Stimulated activated CD8-positive, alpha-beta memory T cell treated with anti-CD3 and anti-CD28 coated beads, Interleukin-15, amount 100 ng/mL, for 48 hours (primary cell): ENCODE measurements at regions not wholly inside any gene's neighbourhood (a gene's known extent, or its start where the extent isn't known, plus 50 kb on each side); places are given as distances from the start of the nearest gene placed in this dataset.
"Not testable (repeated sequence)": the region's sequence is repeated elsewhere in the genome, so short reads cannot be mapped to it uniquely, and the experiment has no call there.

Source experiments
- DNase-seq, 2 donors: peaks; one replicate each; pipeline ENCODE4 v3.0.0-alpha.2; 2020; ENCODE audit warnings: low read depth in 2 of 2

DNA sequence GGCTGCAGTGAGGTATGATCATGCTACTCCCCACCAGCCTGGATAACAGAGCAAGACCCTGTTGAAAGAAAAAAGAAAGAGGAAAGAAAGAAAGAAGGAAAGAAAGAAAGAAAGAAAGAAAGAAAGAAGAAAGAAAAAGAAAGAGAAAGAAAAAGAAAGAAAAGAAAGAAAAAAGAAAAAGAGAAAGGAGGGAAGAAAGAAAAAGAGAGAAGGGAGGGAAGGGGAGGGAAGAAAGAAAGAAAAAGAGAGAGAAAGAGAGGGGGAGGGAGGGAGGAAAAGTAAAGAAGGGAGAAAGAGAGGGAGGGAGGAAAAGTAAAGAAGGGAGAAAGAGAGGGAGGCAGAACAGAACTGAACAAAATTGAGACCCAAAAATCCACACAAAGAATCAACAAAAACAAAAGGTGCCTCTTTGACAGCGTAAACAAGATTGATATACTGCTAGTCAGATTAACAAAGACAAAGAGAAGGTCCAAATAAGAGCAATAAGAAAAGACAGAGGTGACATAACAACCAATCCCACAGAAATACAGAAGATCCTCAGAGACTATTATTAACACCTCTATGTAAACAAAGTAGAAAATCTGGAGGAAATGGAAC is 293.9 kb upstream of the AMIGO2 start:
- DNase-seq: no peak

DNA sequence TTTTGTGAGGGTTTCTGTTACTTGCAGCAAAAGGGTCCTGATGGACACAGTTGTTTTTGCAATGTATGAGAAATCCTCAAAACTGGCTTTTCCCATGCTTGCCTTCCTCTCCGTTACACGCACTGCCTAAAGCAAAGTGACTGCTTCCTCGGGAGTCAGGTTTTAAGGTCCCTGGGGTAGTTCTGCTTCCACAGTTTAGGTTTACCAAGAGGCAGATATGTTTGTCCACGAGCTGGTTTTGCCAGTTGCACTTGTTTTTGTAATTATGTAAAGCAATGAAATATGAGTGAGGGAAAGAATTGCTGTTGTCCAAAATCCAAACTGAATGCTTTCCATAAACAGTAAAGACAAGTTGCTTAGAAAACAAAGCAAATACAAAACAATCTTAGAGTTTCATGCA is 290.7 kb upstream of the AMIGO2 start:
- DNase-seq: no peak

DNA sequence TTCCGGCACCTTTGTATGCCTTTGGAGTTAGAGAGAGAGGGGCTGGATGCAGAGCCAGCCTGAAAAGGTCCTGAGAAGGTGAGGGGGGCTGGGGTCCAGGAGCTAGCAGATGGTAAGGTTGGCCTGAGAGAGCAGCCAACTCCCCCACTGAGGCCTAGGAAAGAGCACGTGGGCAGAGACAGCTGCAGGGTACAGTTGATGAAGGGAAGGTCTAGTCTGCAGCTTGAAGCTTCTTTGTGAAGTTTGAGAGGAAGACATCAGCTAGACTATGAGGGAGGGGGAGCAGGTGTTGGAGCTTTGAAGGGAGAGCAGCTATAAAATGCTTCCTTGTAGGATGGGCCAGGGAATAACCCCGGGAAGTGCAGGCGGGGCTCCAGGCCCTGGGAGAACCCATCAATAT is 289.3 kb upstream of the AMIGO2 start:
- no peak for DNase-seq

DNA sequence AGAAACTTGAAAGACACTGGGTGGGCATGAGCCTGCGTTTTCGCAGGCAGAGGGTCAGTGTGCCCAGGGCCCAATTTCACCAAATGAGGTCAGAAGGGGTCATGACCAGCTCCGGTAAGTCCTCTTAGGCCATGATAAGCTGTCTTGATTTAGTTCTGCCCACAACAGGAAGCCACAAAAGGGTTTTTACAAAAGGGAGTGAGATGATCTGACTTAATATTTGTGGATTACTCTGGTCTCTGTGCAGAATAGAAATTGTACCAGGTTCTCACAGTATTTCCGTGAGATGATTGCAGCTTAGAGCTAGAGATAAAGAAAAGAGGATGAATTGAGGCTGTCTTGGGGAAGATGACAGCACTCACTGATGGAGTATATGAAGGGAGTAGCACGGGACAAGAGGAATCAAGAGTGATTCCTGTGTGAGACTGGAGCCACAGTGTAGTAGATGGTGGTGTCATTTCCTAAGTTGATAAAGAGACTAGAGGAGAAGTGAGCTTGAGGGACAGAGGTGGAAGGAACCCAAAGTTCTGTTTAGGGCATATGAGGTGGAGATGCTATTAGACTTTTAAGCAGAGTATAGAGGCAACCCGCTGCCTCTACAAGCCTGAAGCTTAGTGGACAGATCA is 288.3 kb upstream of the AMIGO2 start:
- no peak for DNase-seq

DNA sequence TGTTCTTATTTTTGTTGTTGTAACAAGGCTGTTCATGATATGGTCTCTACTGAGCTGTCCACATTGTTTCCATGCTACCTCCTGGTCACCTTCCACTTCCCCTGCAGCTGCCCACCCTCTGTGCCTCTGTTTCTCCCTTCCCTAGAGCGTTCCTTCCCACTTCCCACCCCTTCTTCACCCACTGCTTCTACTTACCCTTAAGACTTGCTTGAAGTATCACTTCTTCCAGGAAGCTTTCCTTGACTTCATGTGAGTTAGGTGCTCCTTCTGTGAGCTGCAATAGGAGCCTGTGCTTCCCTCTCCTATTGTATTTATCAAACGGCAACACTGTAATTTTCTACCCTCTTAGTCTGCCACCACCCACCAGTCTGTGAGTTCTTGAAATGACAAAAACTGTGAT is 286.8 kb upstream of the AMIGO2 start:
- no peak for DNase-seq

DNA sequence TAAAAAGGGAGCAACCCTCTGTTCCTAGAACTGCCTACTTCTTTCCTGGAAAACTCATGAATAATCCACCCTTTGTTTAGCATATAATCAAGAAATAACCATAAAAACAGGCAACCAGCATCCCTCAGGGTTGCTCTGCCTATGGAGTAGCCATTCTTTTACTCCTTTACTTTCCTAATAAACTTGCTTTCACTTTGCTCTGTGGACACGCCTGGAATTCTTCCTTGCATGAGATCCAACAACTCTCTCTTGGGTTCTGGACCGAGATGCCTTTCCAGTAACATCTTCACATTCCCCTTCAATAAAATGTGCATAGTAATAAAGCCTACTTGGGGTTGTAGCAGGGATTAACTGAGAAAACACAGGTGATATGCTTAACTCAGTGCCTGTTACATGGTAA is 286.4 kb upstream of the AMIGO2 start:
- DNase-seq: no peak

DNA sequence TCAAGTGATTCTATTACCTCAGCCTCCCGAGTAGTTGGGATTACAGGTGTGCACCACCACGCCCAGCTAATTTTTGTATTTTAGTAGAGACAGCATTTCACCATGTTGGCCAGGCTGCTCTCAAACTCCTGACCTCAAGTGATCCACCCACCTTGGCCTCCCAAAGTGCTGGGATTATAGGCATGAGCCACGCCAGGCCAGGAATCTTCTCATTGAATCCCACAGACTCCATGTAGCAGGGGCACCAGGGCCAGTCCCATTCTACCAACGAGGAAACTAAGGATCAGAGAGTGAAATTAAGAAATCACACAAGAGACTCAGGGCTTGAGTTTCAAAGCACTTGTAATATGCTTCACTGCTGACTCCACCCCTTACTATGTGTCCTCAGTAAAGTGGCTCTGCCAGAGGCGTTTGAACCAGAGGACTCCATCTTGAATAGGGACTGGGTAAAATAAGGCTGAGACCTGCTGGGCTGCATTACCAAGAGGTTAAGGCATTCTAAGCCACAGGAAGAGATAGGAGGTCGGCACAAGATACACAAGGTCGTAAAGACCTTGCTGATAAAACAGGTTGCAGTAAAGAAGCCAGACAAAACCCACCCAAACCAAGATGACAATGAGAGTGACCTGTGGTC is 285.8 kb upstream of the AMIGO2 start:
- DNase-seq: not testable (repeated sequence)

DNA sequence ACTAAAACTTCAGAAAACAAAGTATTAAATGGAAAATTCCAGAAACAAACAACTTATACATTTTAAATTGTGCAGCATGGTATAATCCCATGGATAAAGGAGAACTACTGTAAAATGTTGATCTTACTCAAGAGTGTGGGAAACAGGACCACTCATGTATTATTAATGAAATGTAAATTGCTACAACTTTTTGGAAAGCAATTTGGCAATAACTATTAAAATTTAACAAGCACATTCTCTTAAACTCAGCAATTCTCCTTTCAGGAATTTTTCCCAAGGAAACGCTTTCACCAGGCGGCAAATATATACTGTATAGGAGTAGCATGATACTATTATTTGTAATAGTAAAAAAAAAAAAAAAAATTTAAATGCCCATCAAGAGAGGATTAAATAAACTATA is 284.5 kb upstream of the AMIGO2 start:
- DNase-seq: no peak

DNA sequence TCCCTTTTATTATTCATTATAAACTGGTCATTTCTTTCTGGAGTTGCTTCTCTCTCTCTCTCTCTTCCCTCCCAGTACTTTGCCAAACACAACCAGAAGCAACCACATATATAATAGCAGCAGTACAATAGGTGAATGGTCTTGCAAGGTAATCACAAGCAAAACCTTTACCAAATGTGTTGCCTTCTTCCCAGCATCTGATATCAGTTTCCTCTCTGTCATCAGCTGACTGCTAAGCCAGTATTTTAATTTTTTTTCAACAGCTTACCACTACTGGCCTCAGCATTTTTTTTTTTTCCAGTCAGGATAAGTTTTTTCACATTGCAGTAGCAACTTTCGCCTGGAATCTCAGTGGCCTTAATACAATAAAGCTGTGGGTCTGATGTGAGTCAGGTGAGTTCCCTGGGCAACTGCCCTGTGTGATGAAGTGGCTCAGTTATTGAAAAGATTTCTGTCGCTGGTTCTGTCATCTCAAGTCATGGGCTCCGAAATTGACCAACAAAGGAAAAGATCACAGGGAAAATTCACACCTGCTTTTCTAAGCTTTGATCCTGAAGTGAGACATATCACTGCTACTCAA is 282.5 kb upstream of the AMIGO2 start:
- no peak for DNase-seq

DNA sequence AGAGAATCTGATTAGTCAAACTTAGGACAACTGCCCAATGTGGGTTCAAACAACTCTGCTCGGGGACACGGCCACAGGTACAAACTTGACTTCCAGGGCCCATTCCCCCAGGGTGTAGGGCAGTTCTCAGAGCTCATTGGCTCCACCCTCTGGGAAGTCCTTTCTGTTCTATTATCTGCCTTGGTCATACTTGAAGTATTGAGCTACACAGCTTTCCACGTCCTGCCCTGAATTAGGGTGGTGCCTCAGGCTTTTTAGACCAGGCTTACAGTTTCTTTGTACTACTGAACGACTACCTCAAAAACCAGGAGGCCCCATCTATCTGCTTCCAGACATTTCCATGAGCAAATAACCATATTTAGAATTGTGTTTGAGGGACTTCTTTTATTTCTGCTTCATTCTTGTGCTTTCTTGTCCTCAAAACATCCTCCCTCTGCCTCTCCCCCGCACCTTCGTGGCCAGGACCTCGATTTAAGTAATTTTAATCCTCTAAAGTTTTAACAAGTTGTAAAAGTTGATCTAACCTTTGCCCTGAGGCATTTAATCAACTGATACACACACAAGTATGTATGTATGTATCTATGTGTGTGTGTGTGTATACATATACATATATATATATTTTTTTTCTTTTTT is 281.7 kb upstream of the AMIGO2 start:
- DNase-seq: peak in 1 of 2 donors; percentile 33

DNA sequence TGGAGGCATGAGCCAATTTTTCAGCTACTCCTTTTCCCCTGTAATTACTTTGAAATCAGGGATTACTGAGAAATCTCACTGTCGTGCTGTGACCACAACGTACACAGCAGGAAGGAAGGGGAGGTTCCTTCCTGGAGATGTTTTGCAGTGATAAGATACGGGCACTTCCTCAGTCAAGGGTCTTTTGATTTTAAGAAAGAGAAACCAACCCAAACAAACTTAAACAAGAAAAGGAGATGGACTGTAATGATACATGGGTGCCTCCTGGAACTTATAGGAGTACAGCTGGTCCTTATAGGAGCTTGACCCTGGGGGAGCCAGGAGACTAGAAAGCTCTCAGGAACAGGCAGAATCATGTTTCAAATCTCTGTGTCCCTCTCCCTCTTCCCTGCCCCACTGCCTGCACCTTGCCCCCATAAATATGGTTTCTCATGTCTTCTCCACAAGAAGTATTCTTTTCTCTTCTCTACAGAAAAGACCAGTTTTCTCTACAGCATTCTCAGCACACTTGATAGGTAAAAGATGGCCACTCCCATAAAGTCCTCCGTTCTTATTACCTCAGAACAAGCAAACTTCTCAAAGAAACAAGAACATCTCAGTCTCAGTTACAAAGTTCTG is 281.1 kb upstream of the AMIGO2 start:
- DNase-seq: no peak

DNA sequence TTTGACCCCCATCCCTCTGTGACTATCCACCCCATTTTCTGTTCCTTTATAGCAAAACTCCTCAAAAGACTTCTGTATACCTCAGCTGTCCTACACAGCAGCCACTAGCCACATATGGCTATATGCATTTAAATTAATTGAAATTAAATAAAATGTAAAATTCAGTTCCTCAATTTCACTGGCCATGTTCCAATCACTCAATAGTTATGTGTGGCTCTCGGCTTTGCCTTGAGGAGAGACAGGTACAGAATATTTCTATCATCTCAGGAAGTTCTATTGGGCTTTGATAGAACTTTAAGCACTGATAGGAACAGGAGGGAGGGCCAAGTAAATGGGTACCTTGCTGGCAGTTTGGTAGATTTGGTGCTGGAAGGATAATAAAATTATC is 280.3 kb upstream of the AMIGO2 start:
- DNase-seq: no peak

DNA sequence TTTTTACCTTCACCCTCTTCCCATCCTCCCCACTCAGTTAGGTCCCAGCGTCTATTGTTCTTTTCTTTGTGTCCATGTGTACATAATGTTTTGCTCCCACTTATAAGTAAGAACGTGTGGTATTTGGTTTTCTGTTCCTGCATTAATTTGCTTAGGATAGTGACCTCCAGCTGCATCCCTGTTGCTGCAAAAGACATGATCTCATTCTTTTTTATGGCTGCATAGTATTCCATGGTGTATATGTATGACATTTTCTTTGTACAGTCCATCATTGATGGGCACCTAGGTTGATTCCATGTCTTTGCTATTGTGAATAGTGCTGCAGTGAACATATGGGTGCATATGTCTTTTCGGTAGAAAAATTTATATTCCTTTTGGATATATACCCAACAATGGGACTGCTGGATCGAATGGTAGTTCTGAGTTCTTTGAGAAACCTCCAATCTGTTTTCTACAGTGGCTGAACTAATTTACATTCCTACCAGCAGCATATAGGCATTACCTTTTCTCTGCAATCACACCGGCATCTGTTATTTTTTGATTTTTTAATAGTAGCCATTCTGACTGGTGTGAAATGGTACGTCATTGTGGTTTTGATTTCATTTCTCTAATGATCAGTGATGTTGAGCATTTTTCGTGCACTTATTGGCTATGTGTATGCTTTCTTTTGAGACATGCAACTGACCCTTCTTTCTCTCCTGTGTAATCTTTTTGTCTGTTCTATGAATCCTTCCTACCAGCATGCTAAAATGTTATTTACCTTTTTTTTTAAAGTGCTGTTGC is 279.7 kb upstream of the AMIGO2 start:
- no peak for DNase-seq

DNA sequence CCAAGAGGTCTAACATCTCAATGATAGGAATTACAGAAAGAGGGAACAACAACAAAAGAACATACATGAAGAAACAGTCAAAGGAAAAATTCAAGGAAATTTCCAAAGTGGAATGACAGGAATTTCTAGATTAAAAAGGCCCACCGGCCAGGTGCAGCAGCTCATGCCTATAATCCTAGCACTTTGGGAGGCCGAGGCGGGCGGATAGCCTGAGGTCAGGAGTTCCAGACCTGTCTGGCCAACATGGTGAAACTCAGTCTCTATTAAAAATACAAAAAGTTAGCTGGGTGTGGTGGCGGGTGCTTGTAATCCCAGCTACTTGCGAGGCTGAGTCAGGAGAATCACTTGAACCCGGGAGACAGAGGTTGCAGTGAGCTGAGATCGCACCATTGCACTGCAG is 277.2 kb upstream of the AMIGO2 start:
- DNase-seq: not testable (repeated sequence)

DNA sequence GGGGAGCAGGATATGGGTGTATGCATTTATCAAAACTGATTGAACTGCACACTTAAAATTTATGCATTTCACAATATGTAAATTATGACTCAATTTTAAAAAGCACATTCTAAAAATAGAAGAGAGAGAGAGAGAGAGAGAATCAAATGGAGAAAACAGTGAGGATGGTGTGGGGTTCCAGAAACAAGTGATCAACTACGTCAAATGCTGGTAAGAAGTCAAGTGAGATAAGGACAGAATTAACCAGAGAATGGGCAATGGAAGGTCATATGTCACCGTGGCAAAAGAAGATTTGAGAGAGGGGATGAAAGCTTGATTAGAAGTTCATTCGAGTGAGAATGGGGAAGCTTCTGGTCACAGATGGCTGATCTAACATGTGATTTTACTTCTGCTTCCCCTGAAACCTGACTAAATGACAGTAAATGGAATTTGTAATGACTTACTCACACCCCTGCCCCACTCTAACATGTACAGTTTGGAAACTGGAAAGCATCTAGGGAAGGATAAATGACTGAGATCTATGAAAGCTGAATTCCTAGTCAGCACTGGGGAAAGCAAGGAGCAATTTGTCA is 276.5 kb upstream of the AMIGO2 start:
- no peak for DNase-seq

DNA sequence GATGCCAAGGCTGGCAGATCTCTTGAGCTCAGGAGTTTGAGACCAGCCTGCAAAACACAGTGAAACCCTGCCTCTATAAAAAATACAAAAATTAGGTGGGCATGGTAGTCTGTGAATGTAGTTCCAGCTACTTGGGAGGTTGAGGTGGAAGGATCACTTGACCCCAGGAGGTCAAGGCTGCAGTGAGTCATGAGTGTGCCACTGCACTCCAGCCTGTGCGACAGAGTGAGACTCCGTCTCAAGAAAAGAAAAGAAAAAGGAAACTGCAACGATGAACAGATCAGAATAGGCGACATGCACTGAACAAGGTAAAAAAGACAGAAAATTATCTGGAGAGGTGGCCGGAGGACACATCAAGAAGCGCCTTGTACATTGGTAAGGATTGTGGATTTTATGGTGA is 273.7 kb upstream of the AMIGO2 start:
- no peak for DNase-seq

DNA sequence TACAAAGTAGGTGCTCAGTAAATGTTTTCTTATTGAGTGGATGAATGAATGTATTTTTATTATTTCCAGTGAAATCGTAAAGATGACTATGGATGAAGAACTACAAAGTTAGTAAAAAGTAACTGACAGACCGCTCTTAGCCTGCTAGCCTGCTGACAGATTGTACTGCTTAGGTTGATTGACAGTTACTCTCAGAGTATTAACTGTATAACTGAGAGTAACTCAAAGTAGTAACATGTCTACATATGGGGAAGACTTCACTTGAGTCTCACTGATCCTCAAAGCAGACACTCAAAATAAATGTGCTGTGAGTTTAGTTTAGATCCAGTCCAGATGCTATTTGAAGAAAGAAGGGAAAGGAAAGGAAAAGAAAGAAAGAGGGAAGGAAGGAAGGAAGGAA is 272.3 kb upstream of the AMIGO2 start:
- DNase-seq: no peak

DNA sequence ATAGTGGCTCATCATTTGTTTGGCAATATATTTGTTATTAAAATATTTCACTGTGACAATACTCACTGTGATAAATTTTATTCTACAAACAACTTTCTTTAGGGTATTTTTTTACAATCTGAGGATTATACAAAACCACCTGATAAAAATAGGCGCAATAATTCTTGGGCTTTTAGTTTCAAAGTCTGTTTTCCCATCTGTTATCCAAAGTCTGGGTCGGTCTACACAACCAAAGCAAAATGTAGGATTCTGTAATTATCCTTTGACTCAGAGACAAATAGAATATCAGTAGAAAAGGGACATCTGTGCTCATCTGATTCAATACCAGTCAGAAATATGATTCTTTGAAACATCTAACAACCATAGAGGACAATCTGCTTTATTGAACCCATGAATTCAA is 271.8 kb upstream of the AMIGO2 start:
- DNase-seq: no peak

DNA sequence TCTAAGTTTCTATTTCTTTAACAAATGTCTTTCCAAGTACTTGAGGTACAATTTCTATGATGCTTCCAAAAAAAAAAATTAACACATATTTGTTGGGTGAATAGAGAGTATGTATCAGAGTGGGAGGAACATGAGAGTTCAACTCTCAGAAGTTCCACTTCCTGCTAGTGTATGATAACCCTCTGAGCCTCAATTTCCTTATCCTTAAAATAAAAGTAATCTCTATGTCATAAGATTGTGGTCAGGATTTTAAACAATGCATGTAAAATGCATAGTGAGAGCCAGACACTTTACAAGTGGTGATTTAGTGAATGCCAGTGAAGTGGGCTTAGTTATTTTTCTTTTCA is 270.3 kb upstream of the AMIGO2 start:
- DNase-seq: no peak

DNA sequence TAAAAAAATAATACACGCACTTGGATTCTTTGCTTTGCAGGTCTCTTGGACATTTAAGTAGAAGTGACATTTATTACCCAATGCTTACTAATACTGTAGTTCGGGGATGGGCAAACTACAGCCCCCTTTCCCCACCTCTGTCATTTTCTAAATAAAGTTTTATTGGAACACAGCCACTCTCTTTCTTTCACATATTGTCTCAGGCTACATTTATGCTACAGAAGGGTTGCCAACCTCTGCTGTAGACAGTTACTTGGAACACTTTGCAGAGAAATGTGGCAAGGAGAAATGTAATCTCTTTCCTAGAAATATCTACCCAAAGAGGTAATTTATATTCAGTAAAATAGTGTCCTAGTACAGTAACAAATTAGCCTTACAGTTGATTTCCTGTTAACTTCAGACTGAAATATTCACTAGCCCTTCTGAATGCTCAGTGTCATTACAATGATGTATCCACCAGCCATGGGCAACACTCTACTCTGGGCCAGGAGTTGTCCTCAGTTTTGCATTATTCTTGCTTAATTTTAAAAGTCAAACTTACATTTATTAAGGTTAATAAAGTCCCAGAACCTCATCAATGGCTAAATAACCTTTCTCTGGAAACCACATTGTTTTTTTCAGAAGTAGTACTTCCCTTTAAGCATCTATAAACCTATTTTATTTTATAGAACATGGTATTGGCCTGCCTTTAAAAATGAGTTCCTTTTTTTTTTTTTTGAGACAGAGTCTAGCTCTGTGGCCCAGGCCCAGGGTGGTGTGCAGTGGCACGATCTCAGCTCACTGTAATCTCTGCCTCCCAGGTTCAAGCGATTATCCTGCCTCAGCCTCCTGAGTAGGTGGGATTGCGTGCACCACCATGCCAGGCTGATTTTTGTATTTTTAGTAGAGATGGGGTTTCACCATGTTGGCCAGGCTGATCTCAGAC is 269.6 kb upstream of the AMIGO2 start:
- DNase-seq: no peak
